Osteoblast (primary cell): ENCODE measurements at regions not wholly inside any gene's neighbourhood (a gene's known extent, or its start where the extent isn't known, plus 50 kb on each side); places are given as distances from the start of the nearest gene placed in this dataset.
"Not testable (repeated sequence)": the region's sequence is repeated elsewhere in the genome, so short reads cannot be mapped to it uniquely, and the experiment has no call there.

Experiments used
- DNase-seq: peaks from one replicate; pipeline ENCODE4 v3.0.0; 2011; ENCODE audit warnings: low spot score, mixed read lengths; ENCODE audit not compliant: insufficient read length; ENCODE audit errors: missing footprints
- H2AFZ ChIP-seq: 2 replicates; pipeline ENCODE4 v1.6.0; 2011; ENCODE audit warnings: mild to moderate bottlenecking, low read length
- H3K27ac ChIP-seq: 2 replicates; pipeline ENCODE4 v1.5.1; 2011; ENCODE audit warnings: mild to moderate bottlenecking, low read depth, low read length, moderate library complexity
- H3K27me3 ChIP-seq: 2 replicates; pipeline ENCODE4 v1.6.0; 2012; ENCODE audit warnings: mild to moderate bottlenecking, control low read depth, inconsistent platforms, low read length, moderate library complexity; ENCODE audit not compliant: insufficient read depth
- H3K36me3 ChIP-seq: 2 replicates; pipeline ENCODE4 v1.5.1; 2011; ENCODE audit warnings: mild to moderate bottlenecking, low read length, control low read depth, moderate library complexity; ENCODE audit not compliant: insufficient read depth
- H3K4me1 ChIP-seq: 2 replicates; pipeline ENCODE4 v1.5.1; 2011; ENCODE audit warnings: mild to moderate bottlenecking, low read length, control low read depth, moderate library complexity; ENCODE audit not compliant: insufficient read depth
- H3K4me2 ChIP-seq: 2 replicates; pipeline ENCODE4 v1.6.0; 2011; ENCODE audit warnings: mild to moderate bottlenecking, low read length; ENCODE audit not compliant: insufficient read depth
- H3K4me3 ChIP-seq: fragments of 200-600 bp; sonication (generic); 3 replicates; pipeline ENCODE4 v1.5.1; 2012; ENCODE audit warnings: mild to moderate bottlenecking, low read length, inconsistent platforms; ENCODE audit not compliant: insufficient read depth
- H3K79me2 ChIP-seq: 2 replicates; pipeline ENCODE4 v1.6.0; 2012; ENCODE audit warnings: mild to moderate bottlenecking, low read length, control low read depth, inconsistent platforms; ENCODE audit not compliant: insufficient read depth
- H3K9me3 ChIP-seq: 2 replicates; pipeline ENCODE4 v1.5.1; 2011; ENCODE audit warnings: low read depth, low read length, control low read depth
- H4K20me1 ChIP-seq: 2 replicates; pipeline ENCODE4 v1.6.0; 2012; ENCODE audit warnings: mild to moderate bottlenecking, low read length, control low read depth; ENCODE audit not compliant: insufficient read depth
- CTCF ChIP-seq: IDR thresholded peaks from 2 replicates; pipeline ENCODE4 v1.5.1; 2011; ENCODE audit warnings: mild to moderate bottlenecking, low read depth, low read length, moderate library complexity; ENCODE audit errors: extremely low read depth

GRCh38 chr7:4607311-4607729, 74.8 kb upstream of the FOXK1 start:
- no peak for DNase-seq
- H3K36me3 ChIP-seq = no peaks in the 10 kb centered on the region
- TF ChIP-seq CTCF = no peak
- no peaks in the 10 kb centered on the region for H3K27me3 ChIP-seq
- H3K9me3 ChIP-seq = no peaks in the 10 kb centered on the region
- no peak overlapping the region for H2AFZ ChIP-seq
- no peaks in the 10 kb centered on the region for H3K4me1 ChIP-seq
- no peak overlapping the region for H3K4me3 ChIP-seq
- no peak overlapping the region for H3K4me2 ChIP-seq
- no peaks in the 10 kb centered on the region for H4K20me1 ChIP-seq
- H3K79me2 ChIP-seq = no peaks in the 10 kb centered on the region
- no peak overlapping the region for H3K27ac ChIP-seq

GRCh38 chr7:4609576-4609975, 72.5 kb upstream of the FOXK1 start:
- not testable (repeated sequence) for H2AFZ ChIP-seq, H3K9me3 ChIP-seq, DNase-seq, H4K20me1 ChIP-seq, H3K79me2 ChIP-seq, H3K27me3 ChIP-seq, H3K4me3 ChIP-seq, H3K36me3 ChIP-seq, H3K27ac ChIP-seq, H3K4me2 ChIP-seq
- H3K4me1 ChIP-seq = peaks cover 15% of the 10 kb centered on the region

- Histone ChIP-seq H3K27me3 (no peaks in the 10 kb centered on the region), H2AFZ (peak overlapping the region; percentile 51), H3K79me2 (no peaks in the 10 kb centered on the region), H3K27ac (no peak overlapping the region), H3K4me3 (no peak overlapping the region), H3K9me3 (no peaks in the 10 kb centered on the region), H3K4me2 (no peak overlapping the region), H4K20me1 (no peaks in the 10 kb centered on the region), H3K4me1 (peaks cover 15% of the 10 kb centered on the region), H3K36me3 (no peaks in the 10 kb centered on the region)
- peak; percentile 88 for DNase-seq
- TF ChIP-seq CTCF = peak; percentile 79
These were observed 71.2 kb upstream of the FOXK1 start for GRCh38 chr7:4610768-4611467.

- Histone ChIP-seq H3K36me3 (no peaks in the 10 kb centered on the region), H3K4me2 (no peak overlapping the region), H3K27me3 (no peaks in the 10 kb centered on the region), H3K9me3 (no peaks in the 10 kb centered on the region), H3K4me3 (no peak overlapping the region), H2AFZ (no peak overlapping the region), H3K27ac (no peak overlapping the region), H3K79me2 (no peaks in the 10 kb centered on the region), H4K20me1 (no peaks in the 10 kb centered on the region), H3K4me1 (peaks cover 15% of the 10 kb centered on the region)
- no peak for DNase-seq
- TF ChIP-seq CTCF = no peak
These were observed 69.9 kb upstream of the FOXK1 start for GRCh38 chr7:4612237-4612636.
